ENCODE measurements at regions not wholly inside any gene's neighbourhood (a gene's known extent, or its start where the extent isn't known, plus 50 kb on each side); places are given as distances from the start of the nearest gene placed in this dataset.

DNA sequence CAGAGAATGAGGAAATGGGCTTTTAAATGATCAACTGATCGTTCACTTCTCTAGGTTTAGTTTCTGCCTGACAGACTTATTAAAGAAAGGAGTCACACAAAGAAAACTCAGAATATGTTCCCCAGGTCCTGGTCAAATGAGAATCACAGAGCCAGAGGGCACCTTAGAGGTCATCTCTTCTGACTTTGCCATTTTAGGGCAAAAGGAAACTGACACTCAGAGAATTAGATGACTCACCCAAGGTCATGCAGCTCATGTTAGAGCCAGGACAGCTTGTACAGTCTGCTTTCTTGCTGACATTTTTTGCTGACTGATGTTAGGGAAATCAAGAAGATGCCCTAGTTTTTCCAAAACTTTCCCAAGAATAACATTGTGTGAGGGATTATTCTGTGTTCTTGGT, 312.7 kb upstream of the SP8 start:
- DNase-seq, result no peak

- DNase-seq, result no peak
Observed at GRCh38 chr7:21099955-21100354, 313.3 kb upstream of the SP8 start.

DNA sequence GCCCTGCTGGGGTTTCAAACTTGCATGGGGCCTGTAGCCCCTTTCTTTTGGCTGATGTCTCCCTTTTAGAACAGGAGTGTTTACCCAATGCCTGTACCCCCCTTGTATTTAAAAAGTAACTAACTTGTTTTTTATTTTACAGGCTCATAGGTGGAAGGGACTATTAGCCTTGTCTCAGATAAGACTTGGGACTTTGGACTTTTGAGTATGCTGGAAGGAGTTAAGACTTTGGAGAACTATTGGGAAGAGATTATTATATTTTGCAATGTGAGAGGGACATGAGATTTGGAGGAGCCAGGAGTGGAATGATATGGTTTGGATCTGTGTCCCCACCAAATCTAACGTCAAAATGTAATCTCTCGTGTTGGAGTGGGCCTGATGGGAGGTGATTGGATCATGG, 314.9 kb upstream of the SP8 start:
- no peak for DNase-seq

DNA sequence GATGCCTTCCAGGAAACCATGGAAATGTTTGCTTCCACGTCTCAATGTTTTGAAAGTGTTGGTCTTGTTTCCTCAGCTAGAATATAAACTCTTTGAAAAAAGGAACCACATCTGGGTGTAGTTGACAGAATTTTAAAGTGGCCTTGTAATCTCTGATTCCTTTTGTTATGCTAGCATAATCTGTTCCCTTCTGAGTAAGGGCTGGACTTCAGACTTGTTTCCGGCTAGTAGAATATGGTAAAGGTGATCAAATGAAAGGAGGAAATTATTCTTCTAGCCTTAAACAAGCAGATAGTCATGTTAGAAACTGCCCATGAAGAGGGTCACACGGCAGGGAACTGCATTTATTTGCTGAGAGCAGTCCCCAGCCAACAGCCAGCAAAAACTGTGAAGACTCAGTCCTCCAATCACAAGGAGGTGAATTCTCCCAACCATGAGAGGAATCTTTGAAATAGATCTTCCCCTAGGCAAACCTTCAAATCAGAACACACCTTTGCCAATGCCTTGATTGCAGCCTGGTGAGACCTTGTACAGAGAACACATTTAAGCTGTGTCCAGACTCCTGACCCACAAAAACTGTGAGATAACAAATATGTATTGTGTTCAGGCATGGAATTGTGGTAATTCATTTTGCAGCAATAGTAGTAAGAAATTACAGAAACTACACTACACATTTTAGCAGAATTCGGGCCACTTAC, 316.9 kb upstream of the SP8 start:
- no peak for DNase-seq

GRCh38 chr7:21104124-21104500, 317.4 kb upstream of the SP8 start:
- no peak for DNase-seq

DNA sequence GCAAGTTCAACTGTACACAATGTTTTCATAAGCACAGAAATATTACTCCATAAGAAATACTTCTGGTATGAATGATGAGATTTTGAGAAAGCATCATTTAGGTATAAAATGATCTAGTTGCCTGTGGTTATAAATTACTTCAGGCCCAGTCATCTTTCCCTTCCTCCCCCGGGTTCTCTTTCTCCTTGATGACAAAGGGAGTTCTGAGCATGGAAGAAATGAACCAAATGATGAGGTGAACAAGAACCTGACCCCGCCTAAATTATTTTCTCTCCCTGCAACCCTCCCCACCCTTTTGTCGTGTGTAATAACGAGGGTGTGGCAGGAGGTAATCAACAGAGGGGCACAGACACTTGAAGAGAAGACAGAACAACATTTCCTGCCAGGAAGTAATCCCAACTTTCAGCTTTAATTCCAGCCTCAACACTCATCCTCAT, 319.6 kb upstream of the SP8 start:
- no peak for DNase-seq

DNA sequence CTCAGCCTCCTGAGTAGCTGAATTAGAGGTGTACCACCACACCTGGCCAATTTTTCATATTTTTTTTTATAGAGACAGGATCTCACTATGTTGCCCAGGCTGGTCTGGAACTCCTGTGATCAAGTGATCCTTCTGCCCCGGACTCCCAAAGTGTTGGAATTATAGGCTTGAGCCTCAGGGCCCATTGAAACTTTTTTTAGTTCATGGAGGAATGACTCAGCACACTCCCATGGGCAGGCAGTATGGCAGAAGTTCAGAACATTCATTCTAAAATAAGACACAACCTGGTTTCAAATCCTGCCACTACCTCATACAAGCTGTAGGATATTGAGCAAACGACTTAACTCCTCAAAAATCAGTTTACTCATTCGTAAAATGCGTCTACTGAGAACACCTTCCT, 320.4 kb upstream of the SP8 start:
- no peak for DNase-seq

DNA sequence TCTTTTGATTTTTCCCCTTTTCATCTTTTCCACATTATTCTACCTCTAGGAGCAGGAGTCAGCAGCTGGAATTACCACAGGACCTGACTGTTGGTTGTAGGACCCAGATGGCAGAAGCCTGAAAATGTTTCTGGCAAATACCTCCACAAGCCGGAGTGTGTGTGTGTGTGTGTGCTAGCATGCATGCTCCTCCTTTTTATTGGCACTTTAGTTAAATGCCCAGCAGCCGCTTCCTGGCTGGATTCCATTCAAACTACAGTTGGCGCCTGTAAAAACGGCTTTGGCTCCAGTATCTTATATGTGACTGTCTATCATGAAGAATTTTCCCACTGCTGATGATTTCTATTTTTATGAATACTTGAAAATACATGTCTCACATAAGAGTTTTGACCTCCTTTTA, 319.7 kb upstream of the SP4 start:
- DNase-seq, result peak; percentile 78

GRCh38 chr7:21113609-21114415, 314.1 kb upstream of the SP4 start:
- no peak for DNase-seq

- no peak for DNase-seq
Observed at GRCh38 chr7:21123586-21123985, 304.3 kb upstream of the SP4 start.

- no peak for DNase-seq
Observed at GRCh38 chr7:21125297-21125696, 302.6 kb upstream of the SP4 start.

DNA sequence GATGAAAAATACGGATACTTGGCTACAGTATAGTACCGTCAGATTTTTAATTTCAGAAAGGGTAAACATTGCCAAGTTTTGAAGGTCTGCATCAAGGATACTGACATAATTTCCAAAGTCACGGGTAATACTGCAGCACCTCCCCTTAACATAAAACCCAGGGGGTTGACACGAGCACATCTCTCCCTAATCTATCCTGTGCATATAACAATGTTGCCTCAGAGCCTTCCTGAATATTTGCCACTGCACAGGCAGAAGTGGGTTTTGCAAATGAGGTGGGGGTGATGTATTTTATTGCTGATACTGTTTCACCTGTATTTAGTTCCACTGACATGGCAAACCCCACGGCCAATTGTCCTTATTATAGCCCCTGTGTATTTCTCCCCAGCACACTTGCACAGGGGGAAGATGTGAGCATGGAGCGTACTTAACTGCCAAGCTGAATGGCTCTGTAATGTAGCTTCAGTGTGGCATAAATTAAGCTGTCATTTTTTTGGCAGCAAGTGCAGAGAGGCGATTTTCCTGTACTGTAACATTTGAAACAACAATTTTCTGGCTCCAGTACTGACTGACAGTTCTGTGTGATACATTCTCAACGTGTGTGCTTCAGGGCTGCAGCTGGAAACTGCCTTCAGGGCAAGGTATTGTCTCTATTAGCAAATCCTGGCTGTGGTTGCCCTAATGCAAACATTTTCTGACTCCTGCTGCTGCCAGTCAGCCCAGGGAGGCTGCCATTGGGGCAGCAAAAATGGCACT, 299.6 kb upstream of the SP4 start:
- DNase-seq, result peak; percentile 100

DNA sequence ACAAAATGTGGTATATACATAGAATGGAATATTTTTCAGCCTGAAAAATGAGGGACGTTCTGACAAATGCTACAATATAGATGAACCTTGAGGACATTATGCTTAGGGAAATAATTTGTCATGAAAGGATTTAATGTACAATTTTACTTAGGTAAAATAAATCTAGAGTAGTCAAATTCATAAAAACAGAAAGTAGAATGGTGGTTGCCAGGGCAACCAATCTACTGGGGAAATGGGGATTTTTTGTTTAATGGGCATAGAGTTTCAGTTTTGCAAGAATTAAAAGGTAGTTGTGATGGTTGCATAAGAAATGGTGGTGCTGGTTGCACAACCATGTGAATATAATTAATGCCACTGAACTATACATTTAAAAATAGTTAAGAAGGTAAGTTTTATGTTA, 296.0 kb upstream of the SP4 start:
- DNase-seq, result no peak

- no peak for DNase-seq
Observed at GRCh38 chr7:21134631-21135030, 293.3 kb upstream of the SP4 start.

- no peak for DNase-seq
Observed at GRCh38 chr7:21135437-21135836, 292.4 kb upstream of the SP4 start.

DNA sequence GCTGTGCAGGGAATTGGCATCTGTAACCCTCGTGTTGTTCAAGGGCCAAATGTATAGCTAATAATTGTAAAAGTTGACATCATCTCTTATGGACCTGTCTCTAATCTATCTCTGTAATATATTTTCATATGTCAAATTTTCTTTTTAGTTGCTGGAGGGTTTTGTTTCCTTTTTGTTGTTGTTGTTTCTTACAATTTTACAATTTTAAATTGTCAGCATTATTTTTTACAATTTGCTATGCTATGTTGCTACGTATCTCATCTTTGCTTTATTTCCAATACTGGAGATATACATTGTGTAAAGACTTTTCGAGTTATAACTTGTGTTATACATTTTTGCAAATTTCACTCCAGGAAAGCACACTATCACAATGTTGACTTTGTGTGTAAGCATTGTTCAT, 290.2 kb upstream of the SP4 start:
- no peak for DNase-seq

DNA sequence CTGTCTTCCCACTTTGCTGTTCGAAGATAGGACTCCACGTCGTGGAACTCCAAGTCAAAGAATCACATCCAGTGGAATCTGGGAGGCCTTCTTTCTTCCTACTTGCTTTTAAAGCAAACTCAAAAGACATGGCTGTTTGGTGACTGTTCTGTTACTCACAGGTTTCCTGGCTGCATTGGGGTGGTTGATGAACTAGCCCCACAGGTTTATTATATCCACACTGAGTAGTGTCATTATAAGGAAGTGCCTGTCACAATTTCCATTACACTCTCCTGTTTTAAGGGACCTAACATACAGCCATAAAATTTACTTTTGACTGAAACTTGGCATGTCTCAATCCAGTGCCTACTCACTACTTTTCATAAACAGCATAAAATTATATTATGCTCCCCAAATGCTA, 287.3 kb upstream of the SP4 start:
- DNase-seq, result no peak

DNA sequence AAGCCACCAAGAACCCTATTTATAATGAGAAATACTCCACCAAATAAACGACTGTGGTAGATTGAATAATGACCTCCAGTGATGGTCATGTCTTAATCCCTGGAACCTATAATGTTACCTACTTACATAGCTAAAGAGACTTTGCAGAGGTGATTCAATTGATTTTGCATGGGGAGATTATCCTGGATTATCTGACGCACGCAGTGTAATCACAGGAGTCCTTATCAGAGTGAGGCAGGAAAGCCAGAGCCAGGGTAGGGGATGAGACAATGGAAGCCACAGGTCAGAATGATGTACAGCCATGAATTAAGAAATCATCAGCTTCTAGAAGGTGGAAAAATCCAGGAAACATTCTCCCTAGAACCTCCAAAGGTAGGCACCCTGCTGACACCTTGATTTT, 286.4 kb upstream of the SP4 start:
- no peak for DNase-seq

DNA sequence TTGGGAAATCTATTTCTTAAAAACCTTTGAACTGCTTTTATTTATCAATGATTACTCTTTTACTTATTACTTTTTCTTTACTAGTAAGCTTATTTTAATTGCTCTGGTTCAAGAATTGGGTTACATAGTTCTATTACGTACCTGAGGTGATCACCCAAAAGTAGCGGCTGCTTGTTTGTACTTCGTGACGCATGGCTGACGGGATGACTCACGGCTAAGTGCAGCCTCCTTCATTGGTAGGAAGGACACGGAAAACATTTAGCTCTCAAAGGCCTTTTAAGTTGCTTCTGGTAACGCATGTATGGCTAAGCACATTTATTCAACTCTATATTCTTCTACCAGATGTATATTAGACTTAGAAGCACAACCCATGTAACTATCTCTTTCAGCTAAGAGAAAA, 285.8 kb upstream of the SP4 start:
- DNase-seq, result no peak

- DNase-seq, result no peak
Observed at GRCh38 chr7:21146642-21147423, 281.1 kb upstream of the SP4 start.

GRCh38 chr7:21149809-21150208, 278.1 kb upstream of the SP4 start:
- DNase-seq, result peak; percentile 94

DNA sequence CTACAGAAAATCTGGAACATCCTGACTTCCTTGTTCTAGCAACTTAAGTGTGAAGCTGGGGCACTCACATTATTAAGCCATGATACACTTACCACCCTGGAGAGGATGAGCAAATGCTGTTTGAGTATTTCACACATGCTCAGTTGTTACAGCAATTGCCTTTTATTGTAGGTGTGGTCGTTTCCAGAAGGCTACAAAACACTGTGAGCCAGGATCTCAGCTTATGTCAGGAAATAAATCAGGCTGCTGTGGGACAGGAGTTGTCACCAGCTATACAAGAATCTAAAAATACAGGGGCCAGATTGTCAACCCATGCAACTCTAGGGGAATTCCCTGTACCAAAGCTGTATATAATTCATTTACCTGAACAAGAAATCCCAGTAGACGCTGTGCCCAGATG, 273.3 kb upstream of the SP4 start:
- no peak for DNase-seq

- no peak for DNase-seq
Observed at GRCh38 chr7:21159506-21159905, 268.4 kb upstream of the SP4 start.
